Stimulated activated memory B cell treated with anti-CD40 and anti-IgM and Interleukin-4, amounts not matched to agents 10 μg/mL and 1 μg/mL and 100 μg/mL, for 72 hours (primary cell): ENCODE measurements at regions not wholly inside any gene's neighbourhood (a gene's known extent, or its start where the extent isn't known, plus 50 kb on each side); places are given as distances from the start of the nearest gene placed in this dataset.
"Not testable (repeated sequence)": the region's sequence is repeated elsewhere in the genome, so short reads cannot be mapped to it uniquely, and the experiment has no call there.

Source experiments
- ATAC-seq: fragments of 150-1000 bp; cut with Tn5 transposase; 2 replicates; pipeline ENCODE4 v1.10.0; 2021
- H3K27ac Mint-ChIP-seq: one replicate; pipeline ENCODE4 v1.8.0; 2022; ENCODE audit warnings: mild to moderate bottlenecking, mixed read lengths
- H3K27me3 Mint-ChIP-seq: one replicate; pipeline ENCODE4 v1.8.0; 2022; ENCODE audit warnings: mixed read lengths
- H3K36me3 Mint-ChIP-seq: one replicate; pipeline ENCODE4 v1.8.0; 2022; ENCODE audit warnings: mixed read lengths
- H3K4me1 Mint-ChIP-seq: one replicate; pipeline ENCODE4 v1.8.0; 2022; ENCODE audit warnings: mixed read lengths
- H3K4me3 Mint-ChIP-seq: one replicate; pipeline ENCODE4 v1.8.0; 2022; ENCODE audit warnings: mild to moderate bottlenecking, moderate library complexity, mixed read lengths
- H3K9me3 Mint-ChIP-seq: one replicate; pipeline ENCODE4 v1.8.0; 2022; ENCODE audit warnings: mixed read lengths

DNA sequence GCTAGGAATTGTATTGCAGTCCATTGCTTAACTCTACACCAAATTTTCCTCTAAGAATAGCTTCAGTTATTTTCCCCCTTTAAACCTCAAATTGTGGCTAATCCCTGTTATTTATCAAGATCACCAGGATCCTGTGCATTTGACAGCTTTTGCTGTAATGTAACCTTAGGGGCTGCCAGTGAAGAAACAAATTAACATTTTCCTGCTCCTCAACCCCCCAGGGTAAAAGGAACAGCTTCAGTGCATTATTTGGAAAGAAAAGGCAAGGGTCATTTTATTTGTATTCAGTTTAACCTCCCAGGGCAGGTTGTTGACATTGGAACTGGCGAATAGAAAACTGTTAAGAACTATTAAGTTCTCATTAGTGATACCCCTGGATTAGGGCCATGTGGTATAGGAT, 57.0 kb downstream of the PCDH20 start:
- no peak for ATAC-seq
- no peaks in the 10 kb centered on the region for H3K27me3 Mint-ChIP-seq
- H3K9me3 Mint-ChIP-seq = no peaks in the 10 kb centered on the region
- H3K4me3 Mint-ChIP-seq = no peak overlapping the region
- H3K4me1 Mint-ChIP-seq = no peaks in the 10 kb centered on the region
- H3K27ac Mint-ChIP-seq = no peak overlapping the region
- H3K36me3 Mint-ChIP-seq = no peaks in the 10 kb centered on the region

DNA sequence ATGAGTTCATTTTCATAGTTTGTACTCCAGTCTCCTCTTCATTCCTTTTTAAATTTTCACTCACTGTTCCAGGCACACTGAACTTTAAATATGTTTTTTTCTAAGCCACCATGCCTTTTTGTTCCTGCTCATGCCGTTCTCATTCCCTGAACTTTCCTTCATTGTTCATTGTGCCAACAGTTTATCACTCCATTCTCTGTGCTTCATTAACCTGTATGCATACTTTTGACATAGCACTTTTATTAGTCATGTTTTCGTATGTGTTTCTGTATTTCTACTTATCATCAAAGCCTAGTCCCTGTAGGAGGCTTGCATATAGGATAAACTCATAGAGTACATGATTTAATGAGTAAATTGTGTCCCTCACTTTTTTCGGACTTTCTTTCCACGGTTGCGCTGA, 65.3 kb downstream of the PCDH20 start:
- Mint-ChIP-seq H3K4me1 (no peaks in the 10 kb centered on the region), H3K27ac (no peak overlapping the region), H3K36me3 (no peaks in the 10 kb centered on the region), H3K27me3 (no peaks in the 10 kb centered on the region), H3K9me3 (peaks cover 7% of the 10 kb centered on the region), H3K4me3 (no peak overlapping the region)
- ATAC-seq = no peak

DNA sequence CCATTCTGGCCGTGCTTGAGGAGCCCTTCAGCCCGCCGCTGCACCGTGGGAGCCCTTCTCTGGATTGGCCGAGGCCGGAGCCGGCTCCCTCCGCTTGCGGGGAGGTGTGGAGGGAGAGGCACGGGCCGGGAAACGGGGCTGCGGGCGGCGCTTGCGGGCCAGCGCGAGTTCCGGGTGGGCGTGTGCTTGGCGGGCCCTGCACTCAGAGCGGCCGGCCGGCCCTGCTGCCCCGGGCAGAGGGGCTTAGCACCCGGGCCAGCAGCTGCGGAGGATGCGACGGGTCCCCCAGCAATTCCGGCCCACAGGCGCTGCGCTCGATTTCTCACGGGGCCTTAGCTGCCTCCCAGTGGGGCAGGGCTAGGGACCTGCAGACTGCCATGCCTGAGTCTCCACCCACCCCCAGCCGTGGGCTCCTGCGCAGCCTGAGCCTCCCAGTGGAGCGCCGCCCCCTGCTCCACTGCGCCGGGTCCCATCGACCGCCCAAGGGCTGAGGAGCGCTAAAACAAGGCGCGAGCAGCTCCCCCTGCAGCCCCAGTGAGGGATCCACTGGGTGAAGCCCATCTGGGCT, 76.5 kb downstream of the PCDH20 start:
- H3K27me3 Mint-ChIP-seq = no peaks in the 10 kb centered on the region

DNA sequence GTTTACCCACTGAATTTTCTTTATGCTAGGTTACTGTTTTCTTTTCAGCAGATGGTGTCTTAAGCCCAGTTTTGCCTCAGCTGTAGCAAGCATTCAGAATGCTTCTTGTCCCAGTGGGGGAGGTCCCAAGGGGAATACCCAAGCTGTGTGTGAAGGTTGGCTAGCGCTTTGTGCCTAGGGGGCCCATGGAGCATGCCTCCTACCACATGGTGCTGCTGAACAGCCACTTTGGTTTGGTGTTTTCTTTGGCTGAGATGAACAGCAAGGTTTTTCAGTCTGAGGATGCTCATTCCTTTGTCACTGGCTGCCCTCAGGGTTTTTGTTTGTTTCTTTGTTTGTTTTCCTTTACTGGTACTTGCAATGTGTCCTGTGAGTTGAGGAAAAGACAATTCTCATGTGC, 99.0 kb downstream of the PCDH20 start:
- ATAC-seq = no peak
- no peaks in the 10 kb centered on the region for H3K27me3 Mint-ChIP-seq
- H3K4me1 Mint-ChIP-seq = no peaks in the 10 kb centered on the region
- peaks cover 4% of the 10 kb centered on the region for H3K9me3 Mint-ChIP-seq
- H3K4me3 Mint-ChIP-seq = no peak overlapping the region
- H3K27ac Mint-ChIP-seq = no peak overlapping the region
- H3K36me3 Mint-ChIP-seq = no peaks in the 10 kb centered on the region

More for the DNA sequence above, 76.5 kb downstream of the PCDH20 start:
- ATAC-seq = no peak
- no peaks in the 10 kb centered on the region for H3K9me3 Mint-ChIP-seq
- H3K4me3 Mint-ChIP-seq = no peak overlapping the region
- H3K4me1 Mint-ChIP-seq = no peaks in the 10 kb centered on the region
- no peak overlapping the region for H3K27ac Mint-ChIP-seq
- H3K36me3 Mint-ChIP-seq = no peaks in the 10 kb centered on the region

DNA sequence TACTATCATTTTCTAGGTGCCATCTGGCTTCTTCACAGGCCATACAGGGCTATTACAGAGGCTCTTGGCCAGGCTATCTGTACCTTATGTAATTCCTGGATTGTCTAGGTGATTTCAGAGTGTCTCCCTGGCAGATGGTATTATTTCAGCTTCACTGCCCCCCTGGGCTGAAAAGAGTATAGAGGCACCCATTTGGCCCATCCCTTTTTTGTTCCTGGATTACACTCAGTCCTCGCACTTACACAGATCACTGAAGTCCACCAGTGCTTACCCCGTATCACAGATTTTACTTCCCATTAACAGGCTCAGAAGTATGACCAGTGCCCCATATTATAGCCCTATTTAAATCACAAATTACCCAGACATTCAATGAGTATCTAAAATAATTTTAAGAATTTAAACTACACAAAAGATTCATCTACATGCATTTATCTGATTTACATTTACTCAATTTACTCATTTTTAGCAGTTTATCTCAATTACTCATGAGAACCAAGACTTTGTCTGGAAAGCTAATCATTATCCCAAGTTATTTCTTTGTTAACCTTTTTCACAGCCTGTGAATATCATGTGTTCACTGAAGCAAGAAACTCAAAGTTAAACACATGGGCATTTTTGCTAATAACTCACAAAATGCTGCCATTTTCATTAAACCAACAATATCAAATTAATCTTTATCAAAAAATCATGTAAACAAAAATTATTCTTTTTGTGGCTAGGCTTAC, 121.0 kb downstream of the PCDH20 start:
- no peak overlapping the region for H3K4me3 Mint-ChIP-seq
- H3K4me1 Mint-ChIP-seq = no peaks in the 10 kb centered on the region
- H3K36me3 Mint-ChIP-seq = no peaks in the 10 kb centered on the region
- no peak for ATAC-seq
- H3K27me3 Mint-ChIP-seq = no peaks in the 10 kb centered on the region
- H3K9me3 Mint-ChIP-seq = peaks cover 2% of the 10 kb centered on the region
- H3K27ac Mint-ChIP-seq = no peak overlapping the region

DNA sequence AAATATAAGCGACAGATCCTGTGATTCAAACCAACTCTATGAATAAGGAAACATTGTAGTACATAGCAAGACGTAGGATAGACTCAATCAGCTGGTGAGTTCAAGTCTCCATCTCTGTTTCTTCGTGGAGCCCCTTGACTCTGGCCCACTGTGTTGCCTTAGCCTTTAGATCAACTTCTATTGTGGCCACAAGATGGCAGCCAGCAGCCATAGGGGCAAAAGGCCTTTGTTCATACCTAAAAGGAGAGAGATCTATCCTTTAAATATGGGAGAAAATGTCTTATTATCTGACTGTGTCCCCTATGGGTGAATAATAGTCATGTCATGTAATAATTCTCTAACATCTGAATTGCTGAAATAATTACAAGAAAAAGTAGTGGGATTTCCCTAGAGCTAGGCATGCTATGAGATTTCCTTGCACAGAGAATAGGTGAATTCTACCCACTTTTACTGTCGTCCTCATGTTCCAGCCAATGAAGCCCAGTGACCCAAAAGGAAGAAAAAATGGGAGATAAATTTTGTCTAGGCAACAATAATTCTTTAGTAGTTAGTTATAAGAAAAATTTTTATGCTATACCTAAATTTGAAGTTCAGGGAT, 129.4 kb downstream of the PCDH20 start:
- Mint-ChIP-seq H3K4me1 (no peaks in the 10 kb centered on the region), H3K36me3 (no peaks in the 10 kb centered on the region), H3K4me3 (no peak overlapping the region), H3K27ac (no peak overlapping the region), H3K9me3 (peaks cover 3% of the 10 kb centered on the region), H3K27me3 (no peaks in the 10 kb centered on the region)
- no peak for ATAC-seq

DNA sequence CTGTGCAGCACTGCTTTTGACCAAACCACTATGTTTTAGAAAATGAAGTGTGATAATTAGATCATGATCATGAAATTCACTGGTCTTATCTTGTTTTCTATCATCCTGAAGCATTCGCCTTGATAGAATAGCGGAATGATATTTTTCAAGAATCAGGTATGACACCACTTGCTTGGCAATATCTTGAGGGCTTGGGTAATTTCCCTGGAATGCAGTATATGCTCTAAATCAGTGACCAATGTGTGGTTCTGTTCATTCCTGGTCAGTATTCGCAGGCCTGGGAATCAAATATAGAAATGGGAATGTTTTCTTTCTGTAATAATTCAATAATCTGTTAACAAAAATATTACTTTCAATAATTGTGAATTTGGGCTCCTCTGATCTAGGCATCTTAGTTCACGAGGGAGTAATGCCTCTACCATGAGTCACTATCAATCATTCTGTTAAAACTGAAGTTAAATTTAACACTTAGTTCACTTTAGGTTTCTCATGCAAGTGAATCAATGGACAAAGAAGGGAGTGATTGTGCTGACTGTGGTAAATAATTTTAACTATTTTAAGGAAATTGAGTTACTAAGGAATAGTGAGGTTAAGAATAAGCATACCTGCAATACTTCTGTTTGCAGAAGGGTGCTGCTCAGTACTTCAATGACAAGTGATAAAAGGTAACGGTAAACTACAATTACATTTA, 137.9 kb downstream of the PCDH20 start:
- no peak for ATAC-seq
- Mint-ChIP-seq H3K36me3 (no peaks in the 10 kb centered on the region), H3K27me3 (no peaks in the 10 kb centered on the region), H3K27ac (no peak overlapping the region), H3K4me1 (no peaks in the 10 kb centered on the region), H3K4me3 (no peak overlapping the region), H3K9me3 (peaks cover 7% of the 10 kb centered on the region)

DNA sequence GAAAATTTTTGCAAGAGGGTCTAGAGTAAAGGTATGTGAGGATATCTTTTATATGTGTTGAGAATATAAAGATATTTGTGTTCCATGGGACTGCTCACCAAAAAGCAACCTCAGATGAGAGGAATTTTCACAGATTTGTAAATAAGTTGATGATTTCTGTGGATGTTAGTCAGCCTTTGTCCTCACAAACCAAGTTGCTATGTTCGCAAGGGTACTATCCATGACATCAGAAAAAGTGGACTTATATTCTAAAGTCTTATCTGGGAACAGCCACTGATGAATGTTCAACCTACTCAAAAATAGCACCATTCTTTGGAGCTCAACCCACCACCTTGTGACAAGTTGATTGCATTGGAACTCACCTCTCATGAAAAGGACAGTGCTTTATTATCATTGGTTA, 138.6 kb downstream of the PCDH20 start:
- no peaks in the 10 kb centered on the region for H3K36me3 Mint-ChIP-seq
- H3K9me3 Mint-ChIP-seq = peaks cover 7% of the 10 kb centered on the region
- H3K27me3 Mint-ChIP-seq = no peaks in the 10 kb centered on the region
- no peak overlapping the region for H3K4me3 Mint-ChIP-seq
- no peak for ATAC-seq
- no peak overlapping the region for H3K27ac Mint-ChIP-seq
- no peaks in the 10 kb centered on the region for H3K4me1 Mint-ChIP-seq

DNA sequence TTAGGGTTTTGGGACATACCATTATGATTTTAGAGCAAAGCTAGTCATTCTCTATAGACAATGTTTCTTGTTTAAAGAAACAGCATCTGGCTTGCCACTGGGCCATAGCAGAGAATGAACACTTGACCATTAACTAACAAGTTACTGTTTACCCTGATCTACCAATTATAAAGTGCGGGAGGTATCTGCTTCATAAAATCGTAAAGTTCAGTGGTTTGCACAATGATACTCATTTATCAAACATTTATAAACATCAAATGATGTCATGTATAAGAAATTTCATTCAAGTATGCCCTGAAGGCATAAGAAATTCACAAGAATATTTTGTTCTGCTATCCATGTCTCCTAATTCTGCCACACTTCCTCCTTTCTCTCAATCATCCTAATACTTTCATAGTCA, 139.2 kb downstream of the PCDH20 start:
- H3K4me3 Mint-ChIP-seq = no peak overlapping the region
- ATAC-seq = no peak
- H3K9me3 Mint-ChIP-seq = peaks cover 6% of the 10 kb centered on the region
- H3K27me3 Mint-ChIP-seq = no peaks in the 10 kb centered on the region
- H3K4me1 Mint-ChIP-seq = no peaks in the 10 kb centered on the region
- H3K27ac Mint-ChIP-seq = no peak overlapping the region
- no peaks in the 10 kb centered on the region for H3K36me3 Mint-ChIP-seq

DNA sequence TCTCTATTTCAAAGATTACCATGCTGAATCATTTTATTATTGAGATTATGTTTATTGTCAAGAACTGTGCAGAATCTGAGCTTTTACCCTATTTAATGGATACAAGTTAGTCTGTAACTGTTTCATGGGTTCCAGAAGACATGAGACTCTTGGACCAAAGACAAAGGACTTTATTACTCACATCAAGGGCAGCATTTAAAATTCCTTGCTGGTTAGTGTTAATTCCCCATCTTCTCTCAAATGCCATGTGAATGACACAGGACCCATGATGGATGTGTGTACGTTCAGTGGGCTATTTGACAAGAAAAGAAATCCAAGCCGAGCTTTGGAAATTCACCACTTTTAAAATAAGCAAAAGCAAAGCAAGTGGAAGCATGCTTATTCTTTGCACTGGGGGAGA, 139.9 kb downstream of the PCDH20 start:
- Mint-ChIP-seq H3K4me1 (no peaks in the 10 kb centered on the region), H3K27me3 (no peaks in the 10 kb centered on the region), H3K27ac (no peak overlapping the region), H3K4me3 (no peak overlapping the region), H3K9me3 (peaks cover 7% of the 10 kb centered on the region), H3K36me3 (no peaks in the 10 kb centered on the region)
- ATAC-seq = no peak

DNA sequence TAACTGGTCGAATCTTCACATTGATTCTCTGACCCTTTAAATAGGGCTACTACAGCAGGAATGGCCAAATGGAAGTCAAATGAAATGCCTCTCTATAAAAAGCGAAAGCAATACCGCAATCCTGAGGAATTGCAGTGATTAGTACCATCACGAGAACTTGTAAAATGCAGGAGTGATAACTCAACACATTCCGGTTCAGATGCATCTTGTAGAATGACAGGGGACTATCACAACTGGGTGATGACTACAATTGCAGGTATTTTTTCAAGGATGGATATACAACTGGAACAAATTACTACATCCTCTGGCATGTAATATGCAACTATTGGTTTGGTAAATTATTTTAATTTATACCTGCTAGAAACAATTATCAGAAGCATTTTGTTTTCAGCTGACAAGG, 140.4 kb downstream of the PCDH20 start:
- H3K27me3 Mint-ChIP-seq = no peaks in the 10 kb centered on the region
- no peak overlapping the region for H3K27ac Mint-ChIP-seq
- no peaks in the 10 kb centered on the region for H3K36me3 Mint-ChIP-seq
- no peak for ATAC-seq
- H3K4me3 Mint-ChIP-seq = no peak overlapping the region
- peaks cover 7% of the 10 kb centered on the region for H3K9me3 Mint-ChIP-seq
- H3K4me1 Mint-ChIP-seq = no peaks in the 10 kb centered on the region

DNA sequence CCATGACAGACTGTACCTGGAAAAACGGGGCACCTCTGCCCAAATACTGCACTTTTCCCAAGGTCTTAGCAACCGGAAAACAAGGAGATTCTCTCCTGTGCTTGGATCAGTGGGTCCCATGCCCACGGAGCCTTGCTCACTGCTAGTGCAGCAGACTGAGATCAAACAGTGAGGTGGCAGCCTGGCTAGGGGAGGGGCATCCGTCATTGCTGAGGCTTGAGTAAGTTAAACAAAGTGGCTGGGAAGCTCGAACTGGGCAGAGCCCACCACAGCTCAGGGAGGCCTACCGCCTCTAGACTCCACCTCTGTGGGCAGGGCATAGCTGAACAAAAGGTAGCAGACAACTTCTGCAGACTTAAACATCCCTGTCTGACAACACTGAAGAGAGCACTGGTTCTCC, 148.8 kb downstream of the PCDH20 start:
- not testable (repeated sequence) for H3K4me3 Mint-ChIP-seq, H3K4me1 Mint-ChIP-seq, H3K27ac Mint-ChIP-seq, H3K27me3 Mint-ChIP-seq, H3K36me3 Mint-ChIP-seq, ATAC-seq
- peaks cover 15% of the 10 kb centered on the region for H3K9me3 Mint-ChIP-seq

DNA sequence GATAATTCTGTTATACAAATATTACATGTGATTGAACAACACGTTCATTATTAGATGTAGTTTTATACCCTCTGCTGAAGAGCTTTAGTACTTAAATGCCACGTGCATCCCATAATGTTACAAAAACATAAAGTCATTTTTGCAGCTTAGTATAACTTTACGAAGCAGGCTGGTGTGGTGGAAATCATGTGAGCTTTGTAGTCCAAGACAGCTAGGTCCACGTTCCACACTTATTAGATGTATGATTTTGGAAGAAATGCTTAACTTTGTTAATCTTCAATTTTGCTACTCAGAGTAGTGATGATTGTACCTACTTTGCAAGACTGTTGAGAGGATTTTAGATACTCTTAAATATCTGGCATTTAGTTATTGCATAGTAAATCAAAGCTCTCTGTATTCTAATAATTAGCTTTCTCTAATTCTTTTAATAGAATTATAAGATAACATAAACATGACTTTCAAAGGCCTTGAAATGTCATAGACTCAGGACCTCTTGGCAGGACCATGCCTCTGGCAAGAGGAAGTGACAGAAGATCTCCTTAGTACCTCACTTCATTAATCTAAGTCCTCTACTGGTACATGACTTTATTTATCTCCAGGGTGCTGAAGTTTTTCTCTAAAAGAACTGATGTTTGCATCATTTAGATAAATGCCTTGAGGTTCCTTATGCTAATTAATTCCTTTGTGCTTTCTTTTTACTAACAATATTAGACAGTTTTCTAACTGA, 153.7 kb downstream of the PCDH20 start:
- no peak for ATAC-seq
- Mint-ChIP-seq H3K4me3 (no peak overlapping the region), H3K36me3 (no peaks in the 10 kb centered on the region), H3K4me1 (no peaks in the 10 kb centered on the region), H3K9me3 (peaks cover 3% of the 10 kb centered on the region), H3K27me3 (no peaks in the 10 kb centered on the region), H3K27ac (no peak overlapping the region)

DNA sequence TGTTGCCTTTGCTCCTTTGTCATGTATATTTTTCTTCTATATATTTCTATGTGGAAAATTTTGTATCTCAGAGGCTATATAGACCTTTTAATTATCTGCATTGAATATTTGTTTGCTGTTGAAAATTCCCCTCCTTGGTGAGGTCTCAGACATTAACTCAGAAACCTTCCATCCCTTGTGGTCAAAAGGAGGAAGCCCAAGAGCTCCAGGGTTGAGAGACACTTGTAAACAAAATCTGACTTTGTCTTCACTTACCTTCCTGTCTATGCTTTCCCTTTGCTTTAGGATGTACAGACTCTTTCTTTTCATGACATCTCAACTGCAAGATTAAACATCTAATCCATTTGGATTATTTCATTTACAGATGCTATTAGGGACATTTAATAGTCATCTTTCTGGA, 157.5 kb downstream of the PCDH20 start:
- H3K4me3 Mint-ChIP-seq = no peak overlapping the region
- H3K9me3 Mint-ChIP-seq = no peaks in the 10 kb centered on the region
- no peaks in the 10 kb centered on the region for H3K27me3 Mint-ChIP-seq
- no peaks in the 10 kb centered on the region for H3K36me3 Mint-ChIP-seq
- no peaks in the 10 kb centered on the region for H3K4me1 Mint-ChIP-seq
- H3K27ac Mint-ChIP-seq = no peak overlapping the region
- ATAC-seq = no peak

DNA sequence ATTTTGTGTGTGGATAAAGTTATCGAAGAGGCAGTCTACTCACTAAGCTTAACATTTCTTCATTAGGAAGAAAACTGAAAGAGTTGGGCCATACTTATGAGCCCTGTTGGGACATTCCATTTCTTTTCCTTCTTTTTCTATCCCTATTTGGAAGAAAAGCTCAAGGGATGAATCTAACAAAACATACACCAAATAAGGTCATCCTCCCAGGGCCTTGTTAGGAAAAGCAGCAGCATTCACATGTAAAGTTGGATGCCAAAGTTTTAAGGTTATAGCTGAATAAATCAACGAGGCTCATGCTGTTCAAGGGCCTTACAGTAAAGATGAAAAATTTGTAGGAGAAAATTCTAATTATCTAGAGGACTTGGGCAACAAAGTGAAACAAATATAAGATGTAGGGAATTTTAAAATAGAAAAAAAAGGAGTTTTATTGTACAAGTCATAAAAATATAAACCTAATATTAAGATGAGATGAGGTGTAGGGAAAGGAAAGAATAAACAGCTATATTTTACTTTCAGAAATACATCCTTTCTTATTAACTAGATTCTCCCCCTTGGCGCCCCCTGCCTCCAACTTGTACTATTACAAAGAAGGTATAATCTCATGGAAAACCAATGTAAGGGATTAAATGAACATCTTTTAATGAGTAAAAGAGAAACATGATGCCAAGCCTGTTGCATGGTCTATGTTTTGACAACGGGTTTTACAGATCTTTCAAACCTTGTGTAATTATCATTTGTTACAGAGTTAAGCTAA, 160.4 kb downstream of the PCDH20 start:
- Mint-ChIP-seq H3K4me1 (no peaks in the 10 kb centered on the region), H3K27ac (no peak overlapping the region), H3K4me3 (no peak overlapping the region), H3K27me3 (no peaks in the 10 kb centered on the region), H3K9me3 (no peaks in the 10 kb centered on the region), H3K36me3 (no peaks in the 10 kb centered on the region)
- no peak for ATAC-seq
